ENCODE measurements at regions not wholly inside any gene's neighbourhood (a gene's known extent, or its start where the extent isn't known, plus 50 kb on each side); places are given as distances from the start of the nearest gene placed in this dataset.

- dilution Hi-C loops (cut with HindIII; ENCODE audit: low sequenced_read_pairs, unreplicated experiment): no loop called here
- ATAC-seq (ENCODE audit: low read depth): peak; percentile 87
- no peak overlapping the region for H2AK5ac ChIP-seq (ENCODE audit: low read depth, low read length)
Measured at GRCh38 chr2:21939967-21940366, 816.2 kb downstream of the TDRD15 start.

More at GRCh38 chr2:21939967-21940366, 816.2 kb downstream of the TDRD15 start:
- H3K18ac ChIP-seq (ENCODE audit: low read depth, low read length): no peak overlapping the region
- H2BK120ac ChIP-seq (ENCODE audit: low read depth, low read length): no peak overlapping the region
- H3K23ac ChIP-seq (ENCODE audit: low read depth, low read length): no peak overlapping the region
- H3K9me1 ChIP-seq (ENCODE audit: insufficient read depth, low read length): no peaks in the 10 kb centered on the region
- POLR2A ChIA-PET (ENCODE audit: unreplicated experiment): no interaction called here
- no peaks in the 10 kb centered on the region for H3K9me3 ChIP-seq (ENCODE audit: control insufficient read depth, insufficient read depth, low read length)
- H3K27ac ChIP-seq (ENCODE audit: insufficient read depth, low read length): no peak overlapping the region
- H3K36me3 ChIP-seq (ENCODE audit: control insufficient read depth, insufficient read depth, low read length): no peaks in the 10 kb centered on the region
- H4K91ac ChIP-seq (ENCODE audit: insufficient read depth, low read depth, low read length): no peak overlapping the region
- no peak overlapping the region for H3K56ac ChIP-seq (ENCODE audit: extremely low read depth, insufficient read depth, low read length)
- H2BK15ac ChIP-seq (ENCODE audit: low read depth, low read length): no peak overlapping the region
- H4K20me1 ChIP-seq (ENCODE audit: insufficient read depth, low read length): no peaks in the 10 kb centered on the region
- no CpG with 5 or more reads among the region's 2 CpGs for whole genome bisulfite sequencing, 2 experiments (ENCODE audit: extremely low coverage in 2 of 2, insufficient read length in 1 of 2)
- no peak overlapping the region for H2AFZ ChIP-seq (replicated peaks; ENCODE audit: low read length, poor library complexity)
- no peak overlapping the region for H3K14ac ChIP-seq (replicated peaks; ENCODE audit: low read depth, low read length)
- H3K4me3 ChIP-seq (ENCODE audit: insufficient read depth, low read depth, low read length): no peak overlapping the region
- H2BK5ac ChIP-seq (ENCODE audit: low read depth, low read length, poor library complexity, severe bottlenecking): no peak overlapping the region
- H3K27me3 ChIP-seq (ENCODE audit: control insufficient read depth, insufficient read depth, low read length): no peaks in the 10 kb centered on the region
- CTCF ChIA-PET: no interaction called here
- intact Hi-C loops (cut with micrococcal nuclease): no loop called here
- peak; percentile 81 for TF ChIP-seq CEBPB (IDR thresholded peaks at IDR 0.05; ENCODE audit: low read depth, low read length)
- no peak for TF ChIP-seq ELK1 (IDR thresholded peaks at IDR 0.05; ENCODE audit: borderline replicate concordance, low read depth, low read length)
- no peak for TF ChIP-seq MXI1 (IDR thresholded peaks at IDR 0.05; ENCODE audit: borderline replicate concordance, low read depth, low read length)
- no peak for TF ChIP-seq RCOR1 (IDR thresholded peaks at IDR 0.05; ENCODE audit: insufficient replicate concordance, low read length)
- no peak for TF ChIP-seq RAD21 (IDR thresholded peaks at IDR 0.05; ENCODE audit: low read length)
- no peak for TF ChIP-seq RFX5 (IDR thresholded peaks at IDR 0.05; ENCODE audit: low read depth, low read length)
- no peak overlapping the region for H4K8ac ChIP-seq (ENCODE audit: low read depth in 2 of 2, low read length in 2 of 2)
- DNase-seq: peak; percentile 86
- H4K5ac ChIP-seq (ENCODE audit: low read depth, low read length): no peak overlapping the region
- H3K4ac ChIP-seq (ENCODE audit: low read depth, low read length): no peak overlapping the region
- no peak overlapping the region for H3K9ac ChIP-seq (ENCODE audit: low read depth, low read length)
- no peak overlapping the region for H2BK20ac ChIP-seq (ENCODE audit: low read depth, low read length)
- H2AK9ac ChIP-seq (replicated peaks; ENCODE audit: low read depth, low read length, poor library complexity): no peak overlapping the region
- H3K4me1 ChIP-seq (ENCODE audit: control insufficient read depth, insufficient read depth, low read length): no peaks in the 10 kb centered on the region
- in situ Hi-C loops (cut with MboI; ENCODE audit: low sequenced_read_pairs): no loop called here
- BruUV-seq (replicated peaks): no TSS peak
- H3K79me1 ChIP-seq (ENCODE audit: low read depth in 1 of 2, low read length in 2 of 2): no peaks in the 10 kb centered on the region
- no peak overlapping the region for H3K4me2 ChIP-seq (ENCODE audit: low read depth, low read length)

All from IMR-90 (cell line).